OCI-LY1 (cell line): ENCODE measurements at regions not wholly inside any gene's neighbourhood (a gene's known extent, or its start where the extent isn't known, plus 50 kb on each side); places are given as distances from the start of the nearest gene placed in this dataset.

ENCODE experiments used
- H2AFZ ChIP-seq: fragments of 200-600 bp; sonication (generic), shearing (Covaris generic); 2 replicates; pipeline ENCODE4 v1.6.0; 2014; ENCODE audit warnings: antibody characterized with exemption, mild to moderate bottlenecking, low read length
- H3F3A ChIP-seq: fragments of 200-600 bp; sonication (generic), shearing (Covaris generic); 2 replicates; pipeline ENCODE4 v1.6.0; 2014; ENCODE audit warnings: mild to moderate bottlenecking, antibody characterized with exemption, low read length, moderate library complexity; ENCODE audit not compliant: insufficient read depth
- H3K27ac ChIP-seq: fragments of 200-600 bp; sonication (generic); 2 replicates; pipeline ENCODE4 v1.5.1; 2014; ENCODE audit warnings: low read length, mixed run types, mild to moderate bottlenecking, low read depth; ENCODE audit not compliant: poor library complexity, severe bottlenecking
- H3K27me3 ChIP-seq: fragments of 200-600 bp; sonication (generic); 2 replicates; pipeline ENCODE4 v1.6.0; 2014; ENCODE audit warnings: antibody characterized with exemption, mild to moderate bottlenecking, low read length, moderate library complexity; ENCODE audit not compliant: insufficient read depth
- H3K36me3 ChIP-seq: fragments of 200-600 bp; sonication (generic); 2 replicates; pipeline ENCODE4 v1.6.1; 2014; ENCODE audit warnings: mild to moderate bottlenecking, antibody characterized with exemption, low read length, moderate library complexity, mixed read lengths; ENCODE audit not compliant: insufficient read depth
- H3K4me1 ChIP-seq: fragments of 200-600 bp; sonication (generic); 2 replicates; pipeline ENCODE4 v1.5.1; 2014; ENCODE audit warnings: mild to moderate bottlenecking, low read length, moderate library complexity; ENCODE audit not compliant: insufficient read depth, severe bottlenecking
- H3K4me2 ChIP-seq: fragments of 200-600 bp; sonication (generic), shearing (Covaris generic); 2 replicates; pipeline ENCODE4 v1.6.1; 2014; ENCODE audit warnings: low read length
- H3K4me3 ChIP-seq: fragments of 200-600 bp; sonication (generic); 2 replicates; pipeline ENCODE4 v1.5.1; 2014; ENCODE audit warnings: low read length, low read depth, mild to moderate bottlenecking, mixed read lengths; ENCODE audit not compliant: poor library complexity, severe bottlenecking
- H3K79me2 ChIP-seq: fragments of 200-600 bp; shearing (Covaris generic); 2 replicates; pipeline ENCODE4 v1.6.1; 2016; ENCODE audit warnings: mixed run types, low read length, mixed read lengths; ENCODE audit not compliant: insufficient read depth
- H3K9ac ChIP-seq: fragments of 200-600 bp; sonication (generic), shearing (Covaris generic); 2 replicates; pipeline ENCODE4 v1.6.1; 2014; ENCODE audit warnings: mild to moderate bottlenecking, low read length, mixed read lengths
- H3K9me2 ChIP-seq: fragments of 200-600 bp; sonication (generic), shearing (Covaris generic); 2 replicates; pipeline ENCODE4 v1.6.1; 2014; ENCODE audit warnings: low read depth, mild to moderate bottlenecking, low read length, mixed read lengths
- H3K9me3 ChIP-seq: fragments of 200-600 bp; shearing (Covaris generic); 2 replicates; pipeline ENCODE4 v1.6.1; 2014; ENCODE audit warnings: low read length, mixed read lengths
- H4K20me1 ChIP-seq: fragments of 200-600 bp; sonication (generic), shearing (Covaris generic); 2 replicates; pipeline ENCODE4 v1.6.0; 2016; ENCODE audit warnings: mild to moderate bottlenecking, low read length; ENCODE audit not compliant: insufficient read depth
- CTCF ChIP-seq: fragments of 200-600 bp; sonication (generic), shearing (Covaris generic); IDR thresholded peaks from 2 replicates; pipeline ENCODE4 v1.5.1; 2017; ENCODE audit warnings: mild to moderate bottlenecking, antibody characterized with exemption, low read length, moderate library complexity, mixed read lengths
- EZH2 ChIP-seq: fragments of 200-600 bp; sonication (generic), shearing (Covaris generic); IDR thresholded peaks from 2 replicates; pipeline ENCODE4 v1.8.0; 2017; ENCODE audit warnings: borderline replicate concordance, mixed run types, mild to moderate bottlenecking, antibody characterized with exemption, low read length, moderate library complexity, mixed read lengths

- Histone ChIP-seq H3K9me3 (no peaks in the 10 kb centered on the region), H3F3A (0 out of 2 replicates have a peak, but pooled peaks cover 4% of the 10 kb centered on the region), H3K4me1 (peaks cover 98% of the 10 kb centered on the region), H3K4me2 (peak overlapping the region; percentile 5; the same call in 1 of the 2 replicates), H3K9ac (no peak overlapping the region), H3K79me2 (no peaks in the 10 kb centered on the region), H2AFZ (no peak overlapping the region), H3K27ac (peak overlapping the region; percentile 80), H3K36me3 (no peaks in the 10 kb centered on the region), H4K20me1 (no peaks in the 10 kb centered on the region), H3K27me3 (no peaks in the 10 kb centered on the region), H3K4me3 (no peak overlapping the region), H3K9me2 (no peaks in the 10 kb centered on the region)
- no peak for TF ChIP-seq CTCF
- TF ChIP-seq EZH2: no peak
Measured at GRCh38 chr5:173778152-173778782, 109.9 kb upstream of the CPEB4 start.

GRCh38 chr5:173778784-173779304 lies 109.3 kb upstream of the CPEB4 start:
- H3K9me3 ChIP-seq: no peaks in the 10 kb centered on the region
- H3K4me2 ChIP-seq: peak overlapping the region; percentile 1; the same call in 1 of the 2 replicates
- no peaks in the 10 kb centered on the region for H3K36me3 ChIP-seq
- no peak overlapping the region for H3K4me3 ChIP-seq
- no peaks in the 10 kb centered on the region for H3K9me2 ChIP-seq
- 0 out of 2 replicates have a peak, but pooled peaks cover 4% of the 10 kb centered on the region for H3F3A ChIP-seq
- TF ChIP-seq EZH2: no peak
- no peak for TF ChIP-seq CTCF
- H4K20me1 ChIP-seq: no peaks in the 10 kb centered on the region
- H2AFZ ChIP-seq: no peak overlapping the region
- no peak overlapping the region; the same call in 1 of the 2 replicates for H3K9ac ChIP-seq
- H3K27ac ChIP-seq: peak overlapping the region; percentile 80
- no peaks in the 10 kb centered on the region for H3K79me2 ChIP-seq
- no peaks in the 10 kb centered on the region for H3K27me3 ChIP-seq
- H3K4me1 ChIP-seq: peaks cover 97% of the 10 kb centered on the region

- H3K27me3 ChIP-seq: no peaks in the 10 kb centered on the region
- H3K9me2 ChIP-seq: no peaks in the 10 kb centered on the region
- no peak overlapping the region for H3K4me2 ChIP-seq
- no peaks in the 10 kb centered on the region for H3K79me2 ChIP-seq
- H4K20me1 ChIP-seq: no peaks in the 10 kb centered on the region
- H2AFZ ChIP-seq: peak overlapping the region; percentile 25; the same call in 1 of the 2 replicates
- H3K27ac ChIP-seq: peak overlapping the region; percentile 72
- H3K4me3 ChIP-seq: no peak overlapping the region
- TF ChIP-seq EZH2 (no peak), CTCF (no peak)
- no peaks in the 10 kb centered on the region for H3K9me3 ChIP-seq
- H3F3A ChIP-seq: 0 out of 2 replicates have a peak, but pooled peaks cover 4% of the 10 kb centered on the region
- peaks cover 95% of the 10 kb centered on the region for H3K4me1 ChIP-seq
- no peaks in the 10 kb centered on the region for H3K36me3 ChIP-seq
- H3K9ac ChIP-seq: peak overlapping the region; percentile 18; the same call in 1 of the 2 replicates
Measured at GRCh38 chr5:173780235-173781234, 107.6 kb upstream of the CPEB4 start.
